Astrocyte (in vitro differentiated cells and primary cell): ENCODE measurements at regions not wholly inside any gene's neighbourhood (a gene's known extent, or its start where the extent isn't known, plus 50 kb on each side); places are given as distances from the start of the nearest gene placed in this dataset.

ENCODE experiments used
- DNase-seq: peaks from one replicate; pipeline ENCODE4 v3.0.0-alpha.2; 2010; ENCODE audit warnings: low read depth
- FAIRE-seq: peaks from 2 replicates; lab custom pipeline; 2011; peaks lifted over from hg19 to GRCh38; lab: Jason Lieb, UNC
- H2AFZ ChIP-seq: 2 replicates; pipeline ENCODE4 v1.6.0; 2012; ENCODE audit warnings: low read depth, low read length, inconsistent platforms
- H3K27ac ChIP-seq: 2 replicates; pipeline ENCODE4 v1.5.1; 2011; ENCODE audit warnings: low read depth, low read length, inconsistent platforms
- H3K27me3 ChIP-seq: 2 replicates; pipeline ENCODE4 v1.6.0; 2011; ENCODE audit warnings: low read length, inconsistent platforms; ENCODE audit not compliant: insufficient read depth
- H3K36me3 ChIP-seq: 2 replicates; pipeline ENCODE4 v1.5.1; 2011; ENCODE audit warnings: low read length, inconsistent platforms; ENCODE audit not compliant: insufficient read depth
- H3K4me1 ChIP-seq: 2 replicates; pipeline ENCODE4 v1.5.1; 2011; ENCODE audit warnings: low read length, inconsistent platforms; ENCODE audit not compliant: insufficient read depth
- H3K4me2 ChIP-seq: 2 replicates; pipeline ENCODE4 v1.6.0; 2012; ENCODE audit warnings: low read length, inconsistent platforms
- H3K4me3 ChIP-seq: 2 replicates; pipeline ENCODE4 v1.5.1; 2011; ENCODE audit warnings: low read depth, mild to moderate bottlenecking, low read length, inconsistent platforms; ENCODE audit not compliant: insufficient read depth
- H3K79me2 ChIP-seq: 2 replicates; pipeline ENCODE4 v1.6.0; 2012; ENCODE audit warnings: mild to moderate bottlenecking, low read length, inconsistent platforms; ENCODE audit not compliant: insufficient read depth
- H3K9ac ChIP-seq: 2 replicates; pipeline ENCODE4 v1.6.0; 2012; ENCODE audit warnings: mild to moderate bottlenecking, low read length, inconsistent platforms
- H3K9me3 ChIP-seq: 2 replicates; pipeline ENCODE4 v1.5.1; 2012; ENCODE audit warnings: low read depth, mild to moderate bottlenecking, low read length, inconsistent platforms; ENCODE audit not compliant: insufficient read depth
- H4K20me1 ChIP-seq: 2 replicates; pipeline ENCODE4 v1.6.0; 2012; ENCODE audit warnings: low read length, inconsistent platforms; ENCODE audit not compliant: insufficient read depth
- H3K27ac Mint-ChIP-seq: one replicate; pipeline ENCODE4 v1.8.0; 2021; ENCODE audit warnings: mild to moderate bottlenecking, mixed read lengths; ENCODE audit not compliant: unreplicated experiment
- H3K27me3 Mint-ChIP-seq: one replicate; pipeline ENCODE4 v1.8.0; 2021; ENCODE audit warnings: low read depth, mixed read lengths; ENCODE audit not compliant: unreplicated experiment
- H3K36me3 Mint-ChIP-seq: one replicate; pipeline ENCODE4 v1.8.0; 2021; ENCODE audit warnings: low read depth, mixed read lengths; ENCODE audit not compliant: unreplicated experiment
- H3K4me1 Mint-ChIP-seq: one replicate; pipeline ENCODE4 v1.8.0; 2021; ENCODE audit warnings: low read depth, mixed read lengths; ENCODE audit not compliant: unreplicated experiment
- H3K4me3 Mint-ChIP-seq: one replicate; pipeline ENCODE4 v1.8.0; 2021; ENCODE audit warnings: mild to moderate bottlenecking, moderate library complexity, mixed read lengths; ENCODE audit not compliant: unreplicated experiment
- H3K9me3 Mint-ChIP-seq: one replicate; pipeline ENCODE4 v1.8.0; 2021; ENCODE audit warnings: mild to moderate bottlenecking, mixed read lengths; ENCODE audit not compliant: unreplicated experiment
- CTCF ChIP-seq: IDR thresholded peaks from 2 replicates; pipeline ENCODE4 v1.5.1; 2011; ENCODE audit warnings: low read depth, mild to moderate bottlenecking, inconsistent platforms, low read length, moderate library complexity; ENCODE audit not compliant: insufficient read depth
- EZH2 ChIP-seq: IDR thresholded peaks from 2 replicates; pipeline ENCODE4 v1.6.1; 2012; ENCODE audit warnings: mild to moderate bottlenecking, low read length, inconsistent platforms; ENCODE audit not compliant: insufficient read depth

- H3K4me3 ChIP-seq, result no peak overlapping the region
- no peaks in the 10 kb centered on the region for H3K36me3 ChIP-seq
- Mint-ChIP-seq H3K36me3 (no peaks in the 10 kb centered on the region), H3K4me1 (no peaks in the 10 kb centered on the region), H3K9me3 (no peaks in the 10 kb centered on the region), H3K4me3 (no peak overlapping the region), H3K27ac (no peak overlapping the region), H3K27me3 (no peaks in the 10 kb centered on the region)
- H3K4me2 ChIP-seq, result no peak overlapping the region
- H4K20me1 ChIP-seq, result no peaks in the 10 kb centered on the region
- FAIRE-seq, result no peak
- no peaks in the 10 kb centered on the region for H3K4me1 ChIP-seq
- no peaks in the 10 kb centered on the region for H3K79me2 ChIP-seq
- H3K27me3 ChIP-seq, result no peaks in the 10 kb centered on the region
- no peak overlapping the region for H3K27ac ChIP-seq
- no peak overlapping the region for H3K9ac ChIP-seq
- DNase-seq, result no peak
- TF ChIP-seq EZH2, result no peak
- no peak for TF ChIP-seq CTCF
- H3K9me3 ChIP-seq, result no peaks in the 10 kb centered on the region
- H2AFZ ChIP-seq, result no peak overlapping the region
Observed at GRCh38 chr7:79547132-79547531, 93.7 kb upstream of the MAGI2 start.

GRCh38 chr7:79540592-79540991 lies 87.1 kb upstream of the MAGI2 start:
- Mint-ChIP-seq H3K27ac (no peak overlapping the region), H3K36me3 (no peaks in the 10 kb centered on the region), H3K9me3 (no peaks in the 10 kb centered on the region), H3K27me3 (no peaks in the 10 kb centered on the region), H3K4me3 (no peak overlapping the region), H3K4me1 (no peaks in the 10 kb centered on the region)
- no peak overlapping the region for H3K4me3 ChIP-seq
- FAIRE-seq, result no peak
- no peak overlapping the region for H3K27ac ChIP-seq
- H3K9ac ChIP-seq, result no peak overlapping the region
- no peak for DNase-seq
- TF ChIP-seq EZH2 (no peak), CTCF (no peak)
- no peak overlapping the region for H3K4me2 ChIP-seq
- no peaks in the 10 kb centered on the region for H3K79me2 ChIP-seq
- no peak overlapping the region for H2AFZ ChIP-seq
- H3K36me3 ChIP-seq, result no peaks in the 10 kb centered on the region
- no peaks in the 10 kb centered on the region for H3K27me3 ChIP-seq
- no peaks in the 10 kb centered on the region for H3K4me1 ChIP-seq
- H3K9me3 ChIP-seq, result no peaks in the 10 kb centered on the region
- no peaks in the 10 kb centered on the region for H4K20me1 ChIP-seq

GRCh38 chr7:79534128-79534527 lies 80.7 kb upstream of the MAGI2 start:
- H3K27me3 ChIP-seq, result no peaks in the 10 kb centered on the region
- peaks cover 11% of the 10 kb centered on the region for H3K4me1 Mint-ChIP-seq
- no peaks in the 10 kb centered on the region for H3K79me2 ChIP-seq
- H3K9me3 ChIP-seq, result no peaks in the 10 kb centered on the region
- FAIRE-seq (no peak), DNase-seq (no peak)
- H3K36me3 ChIP-seq, result no peaks in the 10 kb centered on the region
- no peak overlapping the region for H3K27ac Mint-ChIP-seq
- H3K4me2 ChIP-seq, result no peak overlapping the region
- H3K9ac ChIP-seq, result no peak overlapping the region
- H3K36me3 Mint-ChIP-seq, result no peaks in the 10 kb centered on the region
- no peak for TF ChIP-seq CTCF
- no peak for TF ChIP-seq EZH2
- H4K20me1 ChIP-seq, result no peaks in the 10 kb centered on the region
- H3K9me3 Mint-ChIP-seq, result no peaks in the 10 kb centered on the region
- H2AFZ ChIP-seq, result no peak overlapping the region
- no peak overlapping the region for H3K27ac ChIP-seq
- peaks cover 3% of the 10 kb centered on the region for H3K4me1 ChIP-seq
- no peak overlapping the region for H3K4me3 Mint-ChIP-seq
- no peak overlapping the region for H3K4me3 ChIP-seq
- no peaks in the 10 kb centered on the region for H3K27me3 Mint-ChIP-seq
